Cardiac muscle cell (in vitro differentiated cells and primary cell): ENCODE measurements at regions not wholly inside any gene's neighbourhood (a gene's known extent, or its start where the extent isn't known, plus 50 kb on each side); places are given as distances from the start of the nearest gene placed in this dataset.
"Not testable (repeated sequence)": the region's sequence is repeated elsewhere in the genome, so short reads cannot be mapped to it uniquely, and the experiment has no call there.

Experiments used
- DNase-seq, 2 donors: peaks; one replicate each; pipeline versions ENCODE4 v3.0.0 to v3.0.0-alpha.2; 2010 to 2017; ENCODE audit warnings: low read depth in 1 of 2, low spot score in 1 of 2
- H3K27ac ChIP-seq: fragments of 200-600 bp; sonication (generic); 2 replicates; pipeline ENCODE4 v1.5.1; 2016
- H3K27me3 ChIP-seq: fragments of 200-600 bp; sonication (generic); 2 replicates; pipeline ENCODE4 v1.6.0; 2016; ENCODE audit warnings: control low read depth
- H3K36me3 ChIP-seq: fragments of 200-600 bp; sonication (generic); 2 replicates; pipeline ENCODE4 v1.5.1; 2016; ENCODE audit warnings: control low read depth
- H3K4me1 ChIP-seq: fragments of 200-600 bp; sonication (generic); 2 replicates; pipeline ENCODE4 v1.8.1; 2017; ENCODE audit warnings: low read depth, mild to moderate bottlenecking, mixed run types
- H3K4me3 ChIP-seq: fragments of 200-600 bp; sonication (generic); 2 replicates; pipeline ENCODE4 v1.5.1; 2016; ENCODE audit warnings: mild to moderate bottlenecking
- H3K9me3 ChIP-seq: fragments of 200-600 bp; sonication (generic); 2 replicates; pipeline ENCODE4 v1.5.1; 2017; ENCODE audit warnings: low read depth, mild to moderate bottlenecking, control low read depth
- CTCF ChIP-seq: IDR thresholded peaks from 2 replicates; pipeline ENCODE4 v1.5.1; 2012; ENCODE audit warnings: low read depth, mild to moderate bottlenecking, low read length

DNA sequence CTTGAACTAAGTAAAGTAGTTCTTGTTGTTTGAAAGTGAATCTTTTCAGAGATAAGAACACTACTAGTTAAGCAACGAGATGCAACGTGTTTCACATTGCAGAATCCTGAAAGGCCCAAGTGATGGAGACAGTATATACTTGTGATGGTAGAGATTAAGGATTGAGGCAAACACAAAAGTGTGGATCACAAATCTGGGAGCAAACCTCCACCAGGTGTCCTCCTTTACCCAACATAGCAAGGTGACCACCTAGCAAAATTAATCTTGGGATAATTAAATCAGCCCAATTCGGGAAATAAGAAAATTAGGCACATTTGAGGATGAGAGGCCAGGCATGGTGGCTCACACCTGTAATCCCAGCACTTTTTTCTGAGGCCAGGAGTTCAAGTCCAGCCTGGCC lies 563.9 kb downstream of the DACH1 start:
- Histone ChIP-seq H3K9me3 (no peaks in the 10 kb centered on the region), H3K4me3 (no peak overlapping the region), H3K27ac (no peak overlapping the region), H3K4me1 (no peaks in the 10 kb centered on the region), H3K27me3 (no peaks in the 10 kb centered on the region), H3K36me3 (no peaks in the 10 kb centered on the region)
- DNase-seq = peak in 1 of 2 donors; percentile 4
- peak; percentile 5 for TF ChIP-seq CTCF

- Histone ChIP-seq H3K4me1 (no peaks in the 10 kb centered on the region), H3K9me3 (no peaks in the 10 kb centered on the region), H3K27me3 (no peaks in the 10 kb centered on the region), H3K4me3 (no peak overlapping the region), H3K27ac (no peak overlapping the region), H3K36me3 (no peaks in the 10 kb centered on the region)
- no peak for TF ChIP-seq CTCF
- DNase-seq = no peak
Measured at GRCh38 chr13:71300602-71301001, 566.4 kb downstream of the DACH1 start.

- Histone ChIP-seq H3K4me3 (no peak overlapping the region), H3K4me1 (no peaks in the 10 kb centered on the region), H3K9me3 (no peaks in the 10 kb centered on the region), H3K36me3 (no peaks in the 10 kb centered on the region), H3K27ac (no peak overlapping the region), H3K27me3 (no peaks in the 10 kb centered on the region)
- no peak for TF ChIP-seq CTCF
- DNase-seq = no peak
Measured at GRCh38 chr13:71291842-71292146, 575.2 kb downstream of the DACH1 start.

DNA sequence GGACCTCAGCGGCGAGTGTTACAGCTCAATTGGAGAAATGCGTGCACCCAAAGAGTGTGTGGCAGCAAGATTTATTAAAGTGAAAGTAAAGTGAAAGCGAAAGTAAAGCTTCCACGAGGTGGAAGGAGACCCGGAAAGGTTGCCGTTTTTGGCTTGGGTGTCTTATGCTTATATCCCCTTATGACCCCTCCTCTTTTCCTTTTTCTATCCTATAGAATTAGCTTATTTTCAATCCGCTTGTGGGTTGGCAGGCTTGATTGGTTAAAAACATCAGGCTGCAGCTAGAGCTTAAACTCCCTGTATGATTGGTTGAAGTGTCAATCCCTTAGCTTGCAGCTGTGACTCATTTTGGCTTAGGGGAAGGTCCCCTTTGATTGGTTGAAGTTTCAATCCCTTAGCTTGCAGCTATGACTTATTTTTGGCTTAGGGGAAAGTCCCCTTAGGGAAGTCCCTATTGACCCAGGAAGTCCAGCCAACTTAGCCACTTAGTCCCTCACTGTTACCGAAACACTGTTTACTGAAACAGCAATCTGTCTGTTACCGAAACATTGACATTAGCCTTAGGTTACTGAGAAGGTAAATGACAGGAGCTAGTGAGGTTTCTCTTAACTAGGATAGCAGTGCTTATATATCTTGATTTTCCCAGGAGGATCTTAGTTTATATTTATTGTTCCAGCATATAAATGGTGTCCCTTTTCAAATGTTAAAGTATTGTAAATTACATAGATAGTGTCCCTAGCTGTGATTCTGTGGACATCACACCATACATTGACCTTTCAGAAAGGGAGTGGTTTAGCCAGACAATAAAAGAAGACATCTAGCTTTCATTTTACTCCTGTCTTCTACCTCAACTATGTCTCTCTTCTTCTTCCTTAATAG lies 575.8 kb downstream of the DACH1 start:
- Histone ChIP-seq H3K9me3 (no peaks in the 10 kb centered on the region), H3K27ac (no peak overlapping the region), H3K4me1 (no peaks in the 10 kb centered on the region), H3K27me3 (no peaks in the 10 kb centered on the region), H3K36me3 (no peaks in the 10 kb centered on the region), H3K4me3 (no peak overlapping the region)
- DNase-seq = peak in 1 of 2 donors; percentile 8
- TF ChIP-seq CTCF = no peak

- not testable (repeated sequence) for H3K9me3 ChIP-seq, DNase-seq, H3K4me1 ChIP-seq, H3K4me3 ChIP-seq, H3K27ac ChIP-seq, H3K27me3 ChIP-seq, H3K36me3 ChIP-seq
Measured at GRCh38 chr13:71289980-71290379, 577.0 kb downstream of the DACH1 start.

GRCh38 chr13:71285700-71286099 lies 581.3 kb downstream of the DACH1 start:
- no peak for TF ChIP-seq CTCF
- no peaks in the 10 kb centered on the region for H3K4me1 ChIP-seq
- no peak overlapping the region for H3K27ac ChIP-seq
- no peaks in the 10 kb centered on the region for H3K9me3 ChIP-seq
- H3K27me3 ChIP-seq = no peaks in the 10 kb centered on the region
- H3K4me3 ChIP-seq = no peak overlapping the region
- H3K36me3 ChIP-seq = no peaks in the 10 kb centered on the region
- DNase-seq = peak in 1 of 2 donors; percentile 1
